ENCODE measurements at regions not wholly inside any gene's neighbourhood (a gene's known extent, or its start where the extent isn't known, plus 50 kb on each side); places are given as distances from the start of the nearest gene placed in this dataset.

DNA sequence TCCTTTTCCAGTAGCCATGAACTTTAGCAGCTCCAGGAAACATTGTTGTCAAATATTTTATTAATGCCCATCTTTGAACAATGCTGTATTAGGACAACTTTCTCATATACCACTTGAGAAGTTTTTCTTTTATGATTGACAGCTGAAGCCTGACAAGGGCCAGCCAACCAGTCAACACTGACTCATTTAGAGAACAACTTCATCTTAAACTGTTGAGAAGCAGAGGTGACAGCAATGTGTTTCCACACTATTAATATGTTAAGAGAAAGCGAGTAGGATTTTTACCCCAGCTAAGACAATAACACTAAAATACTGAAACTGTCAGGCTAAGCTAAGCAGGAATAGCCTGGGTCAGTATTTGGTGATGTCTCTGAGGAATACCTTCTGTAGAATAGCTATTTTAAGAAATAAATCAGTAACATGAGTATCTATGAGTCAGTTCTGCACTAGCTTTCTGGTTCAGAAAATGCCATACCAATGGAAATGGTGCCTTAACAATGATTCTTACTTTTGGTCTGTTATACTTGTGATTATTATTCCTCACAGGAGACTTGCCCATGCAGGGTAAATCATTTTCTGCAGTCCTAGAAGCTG is 168.8 kb upstream of the POT1 start:
- no peaks in the 10 kb centered on the region for H3K27me3 ChIP-seq
- 94 to 100% methylated on average over 1 of the region's 1 CpG for WGBS, 2 donors
- no peak for TF ChIP-seq CTCF (IDR thresholded peaks at IDR 0.05)
- TF ChIP-seq POLR2A (IDR thresholded peaks at IDR 0.05), result no peak
- DNase-seq, result no peak
- H3K4me1 ChIP-seq, result no peaks in the 10 kb centered on the region
- H3K27ac ChIP-seq, result no peak overlapping the region
- intact Hi-C loops (cut with DNase I; ENCODE audit: low total_unique reads), result no loop called here
- H3K4me3 ChIP-seq, result no peak overlapping the region
- no peaks in the 10 kb centered on the region for H3K36me3 ChIP-seq (ENCODE audit: low read depth, missing control alignments)
- H3K9me3 ChIP-seq, result no peaks in the 10 kb centered on the region

DNA sequence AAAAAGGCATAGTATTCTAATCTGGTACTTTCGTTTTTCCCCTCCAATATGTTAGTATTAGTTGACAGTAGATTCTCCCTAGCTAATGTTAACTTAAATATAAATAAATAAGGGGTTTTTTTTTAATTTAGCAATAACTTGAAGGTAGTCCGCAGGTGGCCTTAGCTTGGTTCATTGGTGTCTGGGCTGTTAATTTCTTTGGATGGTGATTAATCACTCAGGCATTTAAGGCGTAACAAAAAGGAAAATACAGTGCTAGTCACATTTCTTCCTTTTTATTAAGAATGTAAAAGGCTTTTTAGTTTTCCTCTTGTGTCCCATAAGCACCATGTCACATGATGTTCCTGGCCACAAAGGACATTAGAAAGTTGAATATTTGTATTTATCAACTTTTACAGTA is 161.0 kb upstream of the POT1 start:
- no peaks in the 10 kb centered on the region for H3K4me1 ChIP-seq
- DNase-seq, result no peak
- TF ChIP-seq CTCF (IDR thresholded peaks at IDR 0.05) (no peak), POLR2A (IDR thresholded peaks at IDR 0.05) (no peak)
- intact Hi-C loops (cut with DNase I; ENCODE audit: low total_unique reads), result no loop called here
- 86 to 88% methylated on average over 3 of the region's 3 CpGs for WGBS, 2 donors
- no peak overlapping the region for H3K27ac ChIP-seq
- no peaks in the 10 kb centered on the region for H3K9me3 ChIP-seq
- H3K27me3 ChIP-seq, result no peaks in the 10 kb centered on the region
- H3K36me3 ChIP-seq (ENCODE audit: low read depth, missing control alignments), result no peaks in the 10 kb centered on the region
- no peak overlapping the region for H3K4me3 ChIP-seq

GRCh38 chr7:125089171-125089570 is 159.5 kb upstream of the POT1 start:
- Histone ChIP-seq H3K27ac (no peak overlapping the region), H3K36me3 (ENCODE audit: low read depth, missing control alignments) (no peaks in the 10 kb centered on the region), H3K27me3 (no peaks in the 10 kb centered on the region), H3K4me1 (no peaks in the 10 kb centered on the region), H3K4me3 (no peak overlapping the region), H3K9me3 (no peaks in the 10 kb centered on the region)
- intact Hi-C loops (cut with DNase I; ENCODE audit: low total_unique reads), result no loop called here
- no peak for DNase-seq
- TF ChIP-seq POLR2A (IDR thresholded peaks at IDR 0.05) (no peak), CTCF (IDR thresholded peaks at IDR 0.05) (no peak)
- WGBS, 2 donors, result 93 to 94% methylated on average over 3 of the region's 3 CpGs

- H3K4me1 ChIP-seq, result no peaks in the 10 kb centered on the region
- H3K36me3 ChIP-seq (ENCODE audit: low read depth, missing control alignments), result no peaks in the 10 kb centered on the region
- no peak overlapping the region for H3K4me3 ChIP-seq
- no peak for TF ChIP-seq CTCF (IDR thresholded peaks at IDR 0.05)
- no peak for TF ChIP-seq POLR2A (IDR thresholded peaks at IDR 0.05)
- H3K27me3 ChIP-seq, result no peaks in the 10 kb centered on the region
- H3K9me3 ChIP-seq, result no peaks in the 10 kb centered on the region
- intact Hi-C loops (cut with DNase I; ENCODE audit: low total_unique reads), result no loop called here
- 71 to 74% methylated on average over 1 of the region's 1 CpG for WGBS, 2 donors
- H3K27ac ChIP-seq, result no peak overlapping the region
- DNase-seq, result no peak
Measured at GRCh38 chr7:125088555-125088954, 158.9 kb upstream of the POT1 start.

DNA sequence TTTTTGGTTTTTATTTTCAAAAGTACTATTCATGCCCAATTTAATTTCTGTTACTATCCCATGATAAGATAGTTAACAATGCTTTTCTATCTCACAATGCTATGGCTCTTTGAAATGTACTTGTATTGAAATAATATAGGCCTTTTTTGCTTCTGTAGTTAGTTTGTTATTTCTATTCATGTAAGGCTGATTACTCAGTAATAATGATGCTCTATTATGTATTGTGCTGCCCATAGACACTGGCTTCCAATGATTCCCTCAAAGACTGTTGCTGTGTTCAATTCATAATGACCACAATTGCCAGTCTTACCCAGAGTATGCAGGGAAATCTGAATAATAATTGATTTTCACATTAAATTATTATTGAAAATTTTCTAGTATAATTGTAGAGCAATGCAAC is 155.5 kb upstream of the POT1 start:
- intact Hi-C loops (cut with DNase I; ENCODE audit: low total_unique reads), result no loop called here
- TF ChIP-seq CTCF (IDR thresholded peaks at IDR 0.05), result no peak
- TF ChIP-seq POLR2A (IDR thresholded peaks at IDR 0.05), result no peak

More for the DNA sequence above, 155.5 kb upstream of the POT1 start:
- Histone ChIP-seq H3K27ac (no peak overlapping the region), H3K4me1 (no peaks in the 10 kb centered on the region), H3K9me3 (no peaks in the 10 kb centered on the region), H3K27me3 (no peaks in the 10 kb centered on the region), H3K4me3 (no peak overlapping the region), H3K36me3 (ENCODE audit: low read depth, missing control alignments) (no peaks in the 10 kb centered on the region)
- DNase-seq, result no peak

All from testis (tissue), 2 donors.